Activated CD4-positive, alpha-beta T cell treated with anti-CD3 and anti-CD28 coated beads, Interleukin-2, amount 50 U/mL, for 24 hours (primary cell): ENCODE measurements at regions not wholly inside any gene's neighbourhood (a gene's known extent, or its start where the extent isn't known, plus 50 kb on each side); places are given as distances from the start of the nearest gene placed in this dataset.

Experiments
- DNase-seq, 2 donors: peaks; one replicate each; pipeline ENCODE4 v3.0.0-alpha.2; 2020; ENCODE audit warnings: low read depth in 1 of 2, low spot score in 1 of 2

DNA sequence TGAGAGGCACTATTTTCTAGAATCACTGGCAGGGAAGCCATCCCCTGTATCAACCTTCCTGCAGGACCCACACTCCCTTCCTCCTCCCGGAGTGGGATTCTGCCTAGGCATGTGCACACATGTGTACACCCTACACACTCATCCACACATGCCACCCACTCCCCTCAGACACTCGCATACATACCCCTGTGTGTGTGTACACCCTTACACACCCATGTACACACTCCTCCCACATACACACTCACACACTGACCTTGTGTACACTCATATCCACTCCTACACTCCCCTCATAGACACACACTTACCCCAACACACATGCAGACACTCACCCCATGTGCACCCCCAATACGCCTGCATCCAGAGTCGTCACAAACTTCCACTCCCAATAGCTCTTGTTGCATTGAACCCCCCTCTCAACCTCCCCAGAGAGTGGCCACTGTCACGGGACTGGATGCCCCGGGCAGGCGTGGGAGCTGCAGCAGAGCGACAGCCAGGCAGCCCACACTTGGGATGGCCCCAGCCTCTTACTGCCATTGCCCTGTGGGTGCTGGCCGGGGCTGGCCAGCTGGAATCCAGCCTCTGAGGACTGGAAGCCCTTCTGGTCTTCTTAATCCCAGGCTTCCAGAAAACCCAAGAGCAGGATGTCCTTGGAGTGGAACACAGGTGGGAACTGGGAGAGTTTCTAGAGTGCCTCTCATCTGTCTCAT is 251.0 kb downstream of the LOXHD1 start:
- DNase-seq = no peak

DNA sequence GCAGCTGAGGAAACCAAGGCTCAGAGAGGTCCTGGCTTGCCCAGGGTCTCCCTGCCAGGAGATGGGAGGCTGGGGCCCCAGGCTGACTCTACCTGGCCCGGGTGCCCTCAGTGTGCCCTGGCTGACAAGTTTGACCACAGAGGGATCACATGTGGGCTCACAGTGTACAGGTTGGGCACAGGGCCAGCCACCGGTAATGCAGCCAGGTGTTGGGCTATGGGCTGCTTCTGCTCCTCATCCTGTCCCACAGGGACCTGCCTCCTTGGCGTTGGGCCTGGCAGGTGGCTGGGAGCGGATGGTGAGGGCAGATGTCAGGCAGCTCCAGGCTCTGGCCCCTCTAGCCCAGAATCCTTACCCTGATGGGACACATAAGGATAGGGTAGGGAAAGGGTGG is 250.5 kb downstream of the LOXHD1 start:
- DNase-seq = no peak

DNA sequence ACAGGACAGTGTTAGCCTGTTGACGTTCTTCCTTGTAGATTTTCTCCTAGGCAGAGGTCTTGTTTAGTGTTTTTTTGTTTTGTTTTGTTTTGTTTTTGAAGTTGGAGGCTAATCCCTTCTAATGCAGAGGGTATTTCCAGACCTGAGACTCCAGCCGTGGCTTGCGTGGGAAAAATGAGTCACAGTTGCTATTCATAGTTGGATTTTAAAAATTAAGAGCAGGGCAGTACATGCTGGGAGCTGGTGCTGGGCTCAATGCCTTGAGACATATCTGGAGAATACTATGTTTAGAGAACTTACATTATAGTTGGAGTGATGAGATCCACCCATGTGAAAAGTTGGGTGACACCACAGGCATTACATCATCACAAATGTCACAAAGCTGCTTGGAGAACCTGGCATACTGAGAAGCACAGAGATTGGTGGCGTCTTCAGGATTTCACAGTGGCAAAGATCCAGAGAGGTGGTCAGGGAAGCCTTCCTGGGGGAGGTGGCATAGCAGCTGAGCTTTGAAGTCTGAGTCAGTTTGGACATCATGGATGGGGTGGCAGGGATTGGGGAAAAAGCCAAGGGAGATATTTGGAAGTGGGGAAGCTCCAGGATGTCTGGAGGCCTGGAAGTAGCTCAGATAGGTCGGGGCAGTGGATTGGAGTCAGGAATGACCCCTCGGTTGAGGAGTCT is 249.4 kb downstream of the LOXHD1 start:
- DNase-seq = no peak

DNA sequence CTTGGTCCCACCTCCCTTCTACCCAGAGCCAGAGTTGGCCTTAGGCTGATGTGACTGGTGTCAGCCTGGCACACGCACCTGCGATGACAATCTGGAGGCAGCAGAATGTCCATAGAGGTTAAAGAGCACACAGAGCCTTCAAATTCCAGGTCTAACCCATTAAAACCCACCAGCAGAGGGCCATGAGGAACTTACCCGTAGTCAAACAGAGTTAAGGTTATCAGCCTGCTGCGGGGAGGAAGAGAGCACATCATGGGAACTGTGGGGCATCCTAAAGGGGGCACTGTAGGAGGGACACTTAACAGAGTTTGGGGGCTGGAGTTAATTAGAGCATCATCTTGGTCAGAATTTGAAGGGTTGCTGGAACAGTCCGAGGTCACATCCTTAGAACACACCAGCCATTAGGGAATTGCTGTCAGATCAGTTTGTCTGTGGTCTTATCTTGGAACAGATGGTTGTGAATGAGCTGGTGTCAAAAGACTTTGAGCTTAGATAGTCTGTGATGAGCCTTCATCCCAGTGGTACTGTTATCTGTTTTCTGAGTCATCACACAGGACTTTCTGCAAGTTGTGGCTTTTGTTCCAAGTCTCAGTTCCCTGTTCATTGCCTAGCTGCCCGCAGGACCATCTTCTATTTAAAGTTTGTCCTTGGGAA is 248.6 kb downstream of the LOXHD1 start:
- DNase-seq = no peak

DNA sequence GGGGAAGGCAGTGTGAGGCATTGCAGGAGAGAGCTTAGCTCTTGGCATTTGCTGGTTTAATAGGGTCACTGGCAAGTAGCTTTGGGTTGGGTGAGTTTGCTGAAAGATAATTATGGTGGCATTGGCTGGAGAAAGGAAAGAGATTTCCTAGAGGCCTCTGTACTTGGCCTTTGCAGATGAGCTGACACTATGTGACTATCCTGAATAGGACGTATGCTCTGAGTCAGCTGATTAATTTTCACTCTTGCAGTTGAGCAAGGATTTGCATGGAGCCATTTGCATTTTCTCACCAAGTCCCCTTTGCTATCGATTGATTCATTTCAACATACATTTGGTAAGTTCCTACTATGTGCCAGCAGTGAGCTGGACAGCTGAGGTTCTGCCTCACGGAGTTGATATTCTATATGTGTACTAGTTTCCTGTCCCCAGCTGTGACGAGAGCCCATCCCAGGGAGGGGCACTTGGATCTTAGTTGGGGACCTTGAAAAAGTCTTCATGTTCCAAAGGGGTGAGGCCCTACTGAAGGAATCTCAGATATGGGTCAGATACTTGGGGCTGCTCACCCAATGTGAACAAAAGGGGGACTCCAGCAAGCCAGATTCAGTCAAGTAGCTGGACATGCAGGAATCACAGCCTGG is 245.7 kb downstream of the LOXHD1 start:
- DNase-seq = no peak

DNA sequence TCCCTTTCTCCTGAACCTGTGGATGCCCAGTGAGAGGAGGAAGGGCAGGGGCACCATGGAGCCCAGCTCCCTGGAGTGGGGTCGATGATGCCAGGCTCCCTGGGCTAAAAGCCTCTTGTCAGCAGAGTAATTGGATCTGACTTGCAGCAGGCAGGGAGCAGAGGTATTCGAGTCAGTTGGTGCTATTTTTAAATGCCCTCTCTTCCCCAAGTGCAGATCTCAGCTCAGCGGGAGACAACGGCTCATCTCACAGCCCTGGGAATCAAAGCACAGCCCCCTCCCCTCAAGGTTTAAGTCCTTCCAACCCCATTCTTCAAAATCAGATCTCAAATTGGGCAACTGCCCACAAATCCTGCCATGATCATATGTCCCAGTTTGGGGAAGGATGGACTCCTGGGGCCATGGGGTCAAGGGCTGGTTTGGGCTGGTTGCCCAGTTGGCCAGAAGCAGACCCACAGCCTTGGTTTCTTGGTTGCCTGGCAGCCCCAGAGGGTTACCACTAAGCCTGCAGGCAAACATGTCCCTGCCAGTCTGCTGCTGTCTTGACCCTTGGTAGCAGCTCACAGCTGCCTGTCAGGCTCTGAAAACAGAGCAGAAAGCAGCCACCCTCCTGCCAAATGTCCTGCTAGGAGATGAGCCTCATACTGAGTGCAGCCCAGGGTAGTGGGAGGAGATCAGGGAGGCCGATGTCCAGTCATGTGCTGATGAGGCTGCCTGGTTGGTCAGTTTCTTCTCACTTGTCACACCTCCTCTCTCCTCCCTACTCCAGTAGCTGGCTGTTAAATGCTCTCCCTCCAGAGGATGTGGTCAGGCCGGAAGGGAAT is 244.9 kb downstream of the LOXHD1 start:
- no peak for DNase-seq

DNA sequence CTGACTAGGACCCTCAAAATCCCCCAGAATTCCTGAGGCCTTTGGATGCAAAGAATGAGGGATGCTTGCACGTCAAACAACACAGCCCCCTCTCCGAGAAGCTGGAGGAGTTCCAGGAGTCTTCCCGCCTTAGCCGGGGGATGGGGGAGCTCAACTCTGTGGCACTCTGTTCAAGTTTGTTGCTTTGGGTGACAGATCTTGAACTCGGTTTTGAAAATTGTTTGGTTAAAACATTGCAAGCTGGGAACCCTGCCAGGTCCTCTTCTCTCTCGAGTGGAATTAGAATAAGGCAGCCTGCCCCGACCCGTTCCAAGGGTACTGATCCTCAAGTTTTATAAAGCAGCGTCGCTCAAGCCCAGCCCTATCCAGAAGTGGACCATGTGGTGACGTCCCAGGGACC is 244.1 kb downstream of the LOXHD1 start:
- no peak for DNase-seq

DNA sequence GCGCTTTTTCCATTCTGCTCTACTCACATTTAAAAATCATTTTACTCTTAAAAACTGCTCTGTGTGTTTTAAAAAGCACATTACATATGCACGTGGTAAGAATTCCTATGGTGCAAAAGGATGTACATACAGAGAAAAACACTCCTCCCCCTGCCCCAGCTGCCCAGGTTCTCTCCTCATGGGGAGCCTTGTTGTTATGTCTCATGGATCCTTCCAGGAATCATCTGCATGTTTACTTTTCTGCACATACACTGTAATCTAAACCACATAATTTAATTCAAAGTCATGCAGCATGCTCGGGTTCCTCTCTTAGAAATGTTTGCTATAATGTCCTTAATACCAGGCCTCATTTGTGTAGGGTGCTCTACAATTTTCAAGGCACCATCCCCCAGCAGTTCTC is 243.3 kb downstream of the LOXHD1 start:
- DNase-seq = no peak

DNA sequence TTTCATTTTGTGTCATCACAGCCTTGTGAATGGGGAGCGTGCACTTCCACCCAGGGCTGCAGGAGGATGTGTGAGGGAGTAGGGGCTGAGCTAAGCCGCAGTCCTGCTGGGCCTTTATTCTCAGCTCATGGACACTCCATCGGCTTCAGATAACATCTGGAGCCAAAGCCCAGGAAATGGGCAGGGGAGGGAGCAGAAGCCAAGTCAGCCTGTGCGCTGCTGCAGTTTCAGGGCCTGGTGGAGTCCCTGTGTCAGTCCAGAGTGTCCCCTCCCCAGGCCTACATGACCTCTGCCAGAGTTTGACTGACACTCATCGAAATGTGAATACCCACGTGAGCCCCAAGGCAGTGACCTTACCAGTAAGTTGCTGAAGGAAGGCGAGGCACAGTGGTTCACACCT is 242.2 kb downstream of the LOXHD1 start:
- DNase-seq = no peak

DNA sequence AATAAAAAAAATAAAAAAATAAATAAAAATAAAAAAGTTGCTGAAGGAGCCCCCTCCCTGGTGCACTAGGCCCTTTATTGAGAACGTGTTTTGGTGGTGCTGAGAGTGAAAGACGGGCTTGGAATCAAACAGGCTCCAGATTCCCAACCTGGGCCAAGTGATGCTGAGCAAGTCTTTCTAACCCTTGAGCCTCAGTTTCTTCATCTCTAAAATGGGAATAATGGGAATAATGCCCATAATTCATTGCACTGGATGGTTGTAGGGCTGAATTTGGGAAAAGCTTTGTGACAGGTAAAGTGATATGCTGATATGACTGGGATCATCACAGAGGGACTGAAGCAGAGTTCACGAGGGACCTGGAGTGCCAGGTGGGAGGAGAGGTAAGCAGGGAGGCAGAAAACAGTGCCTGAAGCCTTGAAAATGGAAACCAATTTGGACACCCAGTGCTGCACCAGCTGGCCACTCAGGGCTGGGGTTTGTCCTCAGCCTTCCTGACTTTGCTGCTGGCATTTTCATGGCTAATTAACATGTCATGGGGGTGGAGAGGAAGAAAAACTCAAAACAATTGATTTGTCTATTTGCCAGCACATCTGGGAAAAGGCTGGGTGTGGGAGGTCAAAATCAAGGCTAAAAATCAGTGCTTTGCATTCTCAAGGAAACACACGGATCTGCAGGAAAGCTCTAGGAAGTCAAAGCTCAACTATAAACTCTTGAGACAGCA is 241.3 kb downstream of the LOXHD1 start:
- DNase-seq = no peak

DNA sequence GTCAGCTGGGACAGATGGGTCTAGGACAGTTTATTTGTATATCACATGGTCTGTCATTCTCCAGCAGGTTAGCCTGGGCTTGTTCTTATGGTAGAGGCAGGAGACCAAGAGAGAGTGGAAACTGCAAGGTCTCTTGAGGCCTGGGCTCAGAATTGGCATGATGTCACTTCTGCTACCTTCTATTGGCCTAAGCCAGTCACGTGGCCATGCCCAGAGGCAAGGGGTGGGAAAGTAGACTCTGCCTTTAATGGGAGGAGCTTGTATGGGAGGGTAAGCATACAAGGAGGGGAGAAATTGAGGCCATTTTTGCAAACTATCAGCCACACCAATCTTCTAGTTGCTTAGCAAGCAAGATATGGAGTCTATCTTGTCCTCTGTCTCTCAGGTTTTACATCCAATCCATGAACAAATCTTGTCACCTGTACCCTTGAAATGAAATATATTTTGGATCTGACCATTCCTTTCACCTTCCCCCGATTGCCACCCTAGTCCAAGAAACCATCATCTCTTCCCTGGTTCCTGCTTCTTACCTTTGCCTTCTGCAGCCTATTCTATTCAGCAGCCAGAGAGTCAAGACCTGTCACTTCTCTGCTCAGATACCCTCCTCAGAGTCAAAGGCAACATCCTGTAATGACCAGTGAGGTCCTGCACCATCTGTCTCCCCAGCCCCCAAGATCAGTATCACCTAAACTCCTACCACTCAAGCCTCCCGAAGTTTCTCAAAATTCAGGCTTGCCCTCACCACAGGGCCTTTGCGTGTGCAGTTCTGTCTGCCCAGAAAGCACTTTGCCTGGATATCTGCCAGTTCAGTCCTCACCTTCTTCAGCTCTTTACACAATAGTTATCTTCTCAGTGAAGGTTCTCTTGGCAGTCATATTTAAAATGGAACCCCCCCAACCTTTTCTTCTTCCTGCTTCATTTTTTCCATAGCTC is 240.0 kb downstream of the LOXHD1 start:
- no peak for DNase-seq

DNA sequence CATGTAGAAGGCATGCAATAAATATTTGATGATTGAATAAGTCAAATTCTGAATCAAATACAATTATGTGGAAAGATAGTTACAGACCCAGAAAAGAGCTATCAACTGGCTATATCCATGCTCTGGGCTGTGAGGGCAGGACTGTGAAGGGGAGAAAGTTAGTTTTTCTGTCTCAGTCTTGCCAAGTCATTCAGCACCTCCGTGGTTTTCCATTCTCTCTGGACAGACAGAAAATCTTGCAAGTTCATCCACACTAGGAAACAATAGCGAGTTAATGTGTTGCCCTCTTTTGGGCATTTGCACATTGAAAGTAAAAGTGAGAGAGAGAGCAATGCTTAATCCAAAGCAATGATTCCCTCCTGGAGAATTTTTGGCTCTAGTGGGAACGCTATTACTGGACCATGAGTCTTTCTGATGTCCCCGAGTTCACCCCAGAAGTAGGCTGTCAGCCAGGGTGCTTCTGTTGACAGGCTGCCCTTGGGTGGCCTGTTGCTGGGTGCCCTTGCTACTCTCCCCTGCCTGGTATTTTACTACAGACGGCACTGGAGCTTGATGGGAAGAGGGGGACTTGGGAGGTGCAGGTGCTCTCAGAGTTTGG is 238.3 kb downstream of the LOXHD1 start:
- DNase-seq = no peak

DNA sequence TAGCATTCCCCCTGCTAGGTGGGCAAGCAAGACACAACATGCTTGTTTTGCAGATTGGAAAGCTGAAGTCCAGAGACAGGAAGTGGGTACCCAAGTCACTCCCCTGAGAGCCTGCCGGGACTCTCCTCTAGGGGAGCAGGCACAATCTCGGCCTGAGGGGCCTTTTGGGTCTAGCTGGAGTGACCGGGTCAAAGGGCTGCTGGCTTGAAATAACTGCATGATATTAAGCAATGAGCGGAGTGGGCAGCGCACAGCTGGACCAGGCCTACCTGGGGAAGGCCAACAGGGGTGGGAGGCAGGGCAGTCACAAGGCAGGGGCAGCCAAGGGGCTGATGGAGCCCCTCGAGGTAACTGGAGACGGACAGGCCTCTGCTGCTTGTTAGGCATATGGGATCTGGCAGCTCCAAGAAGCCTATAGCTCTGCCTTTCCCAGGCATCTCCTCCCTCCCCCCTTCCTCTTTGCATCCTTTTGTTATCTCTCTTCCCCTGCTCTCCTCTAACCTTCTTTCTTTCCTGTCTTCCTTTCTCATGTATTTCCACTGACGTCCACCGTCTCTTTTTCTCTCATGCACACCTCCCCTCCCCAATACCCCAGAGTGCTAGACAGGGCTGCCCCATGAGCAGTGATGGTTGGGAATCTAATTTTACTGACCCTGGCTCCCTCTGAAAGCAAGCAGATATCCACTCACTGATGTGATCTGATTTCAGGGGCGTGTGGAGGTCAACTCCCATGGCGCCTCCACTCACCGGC is 237.5 kb downstream of the LOXHD1 start:
- no peak for DNase-seq

DNA sequence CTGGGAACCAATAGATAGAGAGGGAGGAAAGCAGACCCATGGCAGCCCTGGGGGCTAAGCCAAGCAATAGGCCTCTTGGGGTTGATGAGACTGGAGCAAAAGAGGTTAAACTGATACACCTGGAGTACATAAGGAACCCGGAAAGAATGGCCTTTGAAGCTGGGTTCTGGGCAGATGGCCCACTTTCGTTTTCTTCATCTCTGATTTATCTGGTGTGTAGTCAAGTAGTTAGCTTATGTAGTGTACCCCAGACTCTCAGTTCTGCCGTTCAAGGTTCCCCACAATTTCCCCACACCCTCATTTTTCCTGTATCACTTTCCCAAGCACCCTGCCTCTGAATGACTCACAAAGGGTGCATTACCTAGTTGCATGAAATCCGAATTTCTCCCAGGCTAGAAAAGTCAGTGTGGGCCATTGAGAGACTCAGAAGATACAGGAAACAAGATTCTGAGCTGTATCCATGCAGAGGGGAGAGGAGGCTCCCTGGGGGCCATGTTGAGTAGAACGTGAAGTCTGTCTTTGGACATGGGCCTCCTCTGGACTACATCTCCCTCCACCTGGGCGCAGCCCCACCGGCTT is 235.0 kb downstream of the LOXHD1 start:
- no peak for DNase-seq

DNA sequence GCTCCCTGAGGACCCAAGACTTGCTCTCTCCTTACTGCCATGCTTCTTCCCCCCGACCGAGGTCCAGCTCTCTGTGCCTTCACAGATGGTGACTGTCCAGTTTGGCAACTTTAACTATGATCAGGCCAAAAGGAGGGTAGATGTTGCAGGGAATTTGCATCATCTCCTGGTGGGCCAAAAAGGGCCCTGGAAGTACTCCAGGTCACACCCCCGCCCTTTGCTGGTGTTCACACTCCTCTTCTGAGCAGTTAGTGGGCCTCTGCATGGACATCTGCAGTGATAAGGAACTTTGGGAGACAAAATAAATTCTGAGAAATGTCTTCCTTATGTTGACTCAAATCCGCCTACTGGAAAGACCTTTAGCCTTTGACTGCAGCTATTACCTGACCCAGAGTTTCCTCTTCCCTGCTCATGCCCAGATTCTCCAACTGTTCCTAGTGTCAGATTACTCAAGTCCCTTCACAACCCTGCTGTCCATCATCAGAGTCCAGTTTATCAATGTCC is 234.4 kb downstream of the LOXHD1 start:
- no peak for DNase-seq

DNA sequence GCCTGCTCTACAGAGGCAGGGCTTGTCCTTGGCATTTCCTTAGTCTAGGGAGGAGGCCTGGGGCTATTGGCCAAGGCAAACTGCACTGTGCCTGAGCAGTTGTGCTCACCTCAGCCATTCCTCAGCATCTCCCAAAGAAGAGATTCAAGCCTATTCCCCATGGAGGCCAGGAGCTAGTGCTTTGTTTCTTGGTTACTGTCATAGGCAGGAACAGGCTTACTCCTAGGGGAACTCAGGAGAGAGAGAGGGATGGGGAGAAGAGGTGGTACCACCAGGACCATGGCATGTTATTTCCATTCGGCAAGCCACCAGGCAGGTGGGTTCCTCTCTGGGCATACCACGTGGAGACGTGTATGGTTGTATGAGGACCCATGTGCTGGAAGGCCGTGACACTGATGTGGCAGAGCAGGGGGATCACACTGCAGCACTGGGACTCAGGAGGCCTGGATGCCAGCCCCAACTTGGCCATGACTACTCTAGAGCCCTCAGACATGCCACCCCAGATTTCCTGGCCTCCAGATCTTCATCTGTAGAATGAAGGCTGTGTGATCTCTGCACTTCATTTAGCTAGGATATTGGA is 233.7 kb downstream of the LOXHD1 start:
- no peak for DNase-seq

DNA sequence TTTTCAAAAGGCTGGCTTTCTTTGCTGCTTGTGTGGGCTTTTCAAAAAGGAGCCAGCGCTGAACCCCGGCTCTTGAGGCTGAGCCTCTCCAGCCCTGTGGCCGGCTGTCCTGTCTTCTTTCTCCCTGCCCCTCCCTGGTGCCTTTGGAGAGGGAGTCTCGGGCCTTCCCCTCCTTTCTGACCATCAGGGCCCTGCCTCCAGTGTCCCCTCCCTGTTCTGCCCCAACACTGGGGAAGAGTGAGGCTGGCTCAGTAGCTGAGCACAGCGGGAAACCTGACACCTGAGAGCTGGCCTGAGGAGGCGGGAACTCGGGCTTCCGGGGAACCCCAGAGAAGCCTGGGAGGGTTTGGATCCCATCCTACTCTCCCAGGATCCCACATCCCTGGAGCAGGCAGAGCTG is 232.1 kb downstream of the LOXHD1 start:
- DNase-seq = no peak
